SK-N-SH treated with all-trans-retinoic acid at 6 μM for 48 hours (cell line): ENCODE measurements at regions not wholly inside any gene's neighbourhood (a gene's known extent, or its start where the extent isn't known, plus 50 kb on each side); places are given as distances from the start of the nearest gene placed in this dataset.

Experiments used
- ARNTL ChIP-seq: fragments of 450-650 bp; formaldehyde crosslinking; IDR thresholded peaks from 2 replicates; pipeline ENCODE4 v1.5.0; 2020; ENCODE audit warnings: low read depth, mild to moderate bottlenecking, moderate library complexity, borderline replicate concordance
- BACH2 ChIP-seq: fragments of 250-450 bp; sonication (Bioruptor Pico); IDR thresholded peaks from 2 replicates; pipeline ENCODE4 v1.9.0; 2021; ENCODE audit warnings: mild to moderate bottlenecking, borderline replicate concordance
- CREB5 ChIP-seq: fragments of 250-450 bp; sonication (Bioruptor Pico); IDR thresholded peaks from 2 replicates; pipeline ENCODE4 v1.5.1; 2020; ENCODE audit warnings: low read depth, mild to moderate bottlenecking, moderate library complexity
- CSDC2 ChIP-seq: fragments of 250-450 bp; sonication (Bioruptor Pico); IDR thresholded peaks from 2 replicates; pipeline ENCODE4 v1.5.0; 2020; ENCODE audit warnings: mild to moderate bottlenecking, moderate library complexity
- ESRRG ChIP-seq: fragments of 250-450 bp; sonication (Bioruptor Pico); IDR thresholded peaks from 2 replicates; pipeline ENCODE4 v1.6.1; 2021; ENCODE audit warnings: mild to moderate bottlenecking
- ISL1 ChIP-seq: fragments of 250-450 bp; sonication (Bioruptor Pico); IDR thresholded peaks from 2 replicates; pipeline ENCODE4 v2.1.2; 2022; ENCODE audit warnings: mild to moderate bottlenecking, moderate library complexity
- RARB ChIP-seq: fragments of 250-450 bp; sonication (Bioruptor Pico); IDR thresholded peaks from 2 replicates; pipeline ENCODE4 v1.8.0; 2021; ENCODE audit warnings: mild to moderate bottlenecking, moderate library complexity
- TOX ChIP-seq: fragments of 250-450 bp; sonication (Bioruptor Pico); IDR thresholded peaks from 2 replicates; pipeline ENCODE4 v1.8.0; 2021; ENCODE audit warnings: mild to moderate bottlenecking, moderate library complexity, borderline replicate concordance
- TSHZ2 ChIP-seq: fragments of 250-450 bp; sonication (Bioruptor Pico); IDR thresholded peaks from 2 replicates; pipeline ENCODE4 v1.5.0; 2020; ENCODE audit warnings: mild to moderate bottlenecking, moderate library complexity
- ZC3H10 ChIP-seq: fragments of 250-450 bp; sonication (Bioruptor Pico); IDR thresholded peaks from 2 replicates; pipeline ENCODE4 v1.5.1; 2021; ENCODE audit warnings: mild to moderate bottlenecking, moderate library complexity
- ZFP30 ChIP-seq: fragments of 450-650 bp; formaldehyde crosslinking; IDR thresholded peaks from 2 replicates; pipeline ENCODE4 v1.5.0; 2022; ENCODE audit warnings: mild to moderate bottlenecking, moderate library complexity
- ZNF8 ChIP-seq: fragments of 450-650 bp; formaldehyde crosslinking; IDR thresholded peaks from 2 replicates; pipeline ENCODE4 v1.5.0; 2020; ENCODE audit warnings: mild to moderate bottlenecking, moderate library complexity
- TF ChIP-seq, protein P1 (sequence below): fragments of 250-450 bp; sonication (Bioruptor Pico); IDR thresholded peaks from 2 replicates; pipeline ENCODE4 v1.8.0; 2020; ENCODE audit warnings: mild to moderate bottlenecking, moderate library complexity, borderline replicate concordance
- TF ChIP-seq, protein P2 (sequence below): fragments of 250-450 bp; sonication (Bioruptor Pico); IDR thresholded peaks from 2 replicates; pipeline ENCODE4 v1.5.1; 2021; ENCODE audit warnings: mild to moderate bottlenecking, moderate library complexity

- TF ChIP-seq ISL1 = peak; percentile 23; the same call in 1 of the 2 replicates
- TF ChIP-seq, protein P1, sequence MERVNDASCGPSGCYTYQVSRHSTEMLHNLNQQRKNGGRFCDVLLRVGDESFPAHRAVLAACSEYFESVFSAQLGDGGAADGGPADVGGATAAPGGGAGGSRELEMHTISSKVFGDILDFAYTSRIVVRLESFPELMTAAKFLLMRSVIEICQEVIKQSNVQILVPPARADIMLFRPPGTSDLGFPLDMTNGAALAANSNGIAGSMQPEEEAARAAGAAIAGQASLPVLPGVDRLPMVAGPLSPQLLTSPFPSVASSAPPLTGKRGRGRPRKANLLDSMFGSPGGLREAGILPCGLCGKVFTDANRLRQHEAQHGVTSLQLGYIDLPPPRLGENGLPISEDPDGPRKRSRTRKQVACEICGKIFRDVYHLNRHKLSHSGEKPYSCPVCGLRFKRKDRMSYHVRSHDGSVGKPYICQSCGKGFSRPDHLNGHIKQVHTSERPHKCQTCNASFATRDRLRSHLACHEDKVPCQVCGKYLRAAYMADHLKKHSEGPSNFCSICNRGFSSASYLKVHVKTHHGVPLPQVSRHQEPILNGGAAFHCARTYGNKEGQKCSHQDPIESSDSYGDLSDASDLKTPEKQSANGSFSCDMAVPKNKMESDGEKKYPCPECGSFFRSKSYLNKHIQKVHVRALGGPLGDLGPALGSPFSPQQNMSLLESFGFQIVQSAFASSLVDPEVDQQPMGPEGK (CRISPR knock-in tag) = no peak
- TF ChIP-seq, protein P2, sequence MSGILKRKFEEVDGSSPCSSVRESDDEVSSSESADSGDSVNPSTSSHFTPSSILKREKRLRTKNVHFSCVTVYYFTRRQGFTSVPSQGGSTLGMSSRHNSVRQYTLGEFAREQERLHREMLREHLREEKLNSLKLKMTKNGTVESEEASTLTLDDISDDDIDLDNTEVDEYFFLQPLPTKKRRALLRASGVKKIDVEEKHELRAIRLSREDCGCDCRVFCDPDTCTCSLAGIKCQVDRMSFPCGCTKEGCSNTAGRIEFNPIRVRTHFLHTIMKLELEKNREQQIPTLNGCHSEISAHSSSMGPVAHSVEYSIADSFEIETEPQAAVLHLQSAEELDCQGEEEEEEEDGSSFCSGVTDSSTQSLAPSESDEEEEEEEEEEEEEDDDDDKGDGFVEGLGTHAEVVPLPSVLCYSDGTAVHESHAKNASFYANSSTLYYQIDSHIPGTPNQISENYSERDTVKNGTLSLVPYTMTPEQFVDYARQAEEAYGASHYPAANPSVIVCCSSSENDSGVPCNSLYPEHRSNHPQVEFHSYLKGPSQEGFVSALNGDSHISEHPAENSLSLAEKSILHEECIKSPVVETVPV (CRISPR knock-in tag) = no peak
- no peak for TF ChIP-seq TOX (CRISPR knock-in tag)
- no peak for TF ChIP-seq CSDC2 (CRISPR knock-in tag)
- TF ChIP-seq RARB (CRISPR knock-in tag) = no peak
- TF ChIP-seq TSHZ2 (CRISPR knock-in tag) = no peak
- TF ChIP-seq ARNTL (CRISPR knock-in tag) = no peak
- TF ChIP-seq ESRRG (CRISPR knock-in tag) = no peak
- no peak for TF ChIP-seq BACH2 (CRISPR knock-in tag)
- TF ChIP-seq ZC3H10 = no peak
- no peak for TF ChIP-seq ZFP30 (CRISPR knock-in tag)
- no peak for TF ChIP-seq ZNF8
- TF ChIP-seq CREB5 (CRISPR knock-in tag) = no peak
Observed at GRCh38 chr3:194930377-194931204, 244.9 kb downstream of the FAM43A start.
